Mammary epithelial cell (primary cell): ENCODE measurements at regions not wholly inside any gene's neighbourhood (a gene's known extent, or its start where the extent isn't known, plus 50 kb on each side); places are given as distances from the start of the nearest gene placed in this dataset.

Experiments
- CTCF ChIP-seq, 2 donors: IDR thresholded peaks in 1 of 2; conservative IDR thresholded peaks in 1 of 2; 2 replicates each; pipeline ENCODE4 v1.5.1; 2011 to 2012; ENCODE audit warnings: inconsistent platforms in 2 of 2, low read length in 2 of 2, mild to moderate bottlenecking in 2 of 2, control low read depth in 1 of 2, low read depth in 1 of 2; ENCODE audit not compliant: insufficient read depth in 1 of 2; ENCODE audit errors: extremely low read depth in 1 of 2
- EZH2 ChIP-seq: IDR thresholded peaks from 2 replicates; pipeline ENCODE4 v1.6.1; 2012; ENCODE audit warnings: low read length, inconsistent platforms, borderline replicate concordance

- TF ChIP-seq CTCF (conservative IDR thresholded peaks at IDR 0.05 in 1 of 2, IDR thresholded peaks at IDR 0.05 in 1 of 2; ENCODE audit: extremely low read depth in 1 of 2, insufficient read depth in 1 of 2, low read depth in 1 of 2, low read length in 2 of 2) (no peak), EZH2 (no peak)
These were observed 809.7 kb downstream of the NR2F2 start for GRCh38 chr15:97140216-97140615.
